ENCODE measurements at regions not wholly inside any gene's neighbourhood (a gene's known extent, or its start where the extent isn't known, plus 50 kb on each side); places are given as distances from the start of the nearest gene placed in this dataset.

GRCh38 chr10:53230651-53231050 lies 458.1 kb upstream of the MBL2 start:
- TF ChIP-seq CTCF (IDR thresholded peaks at IDR 0.05 in 4 of 5, conservative IDR thresholded peaks at IDR 0.05 in 1 of 5) (no peak), POLR2A (IDR thresholded peaks at IDR 0.05) (no peak)
